ENCODE measurements at regions not wholly inside any gene's neighbourhood (a gene's known extent, or its start where the extent isn't known, plus 50 kb on each side); places are given as distances from the start of the nearest gene placed in this dataset.

DNA sequence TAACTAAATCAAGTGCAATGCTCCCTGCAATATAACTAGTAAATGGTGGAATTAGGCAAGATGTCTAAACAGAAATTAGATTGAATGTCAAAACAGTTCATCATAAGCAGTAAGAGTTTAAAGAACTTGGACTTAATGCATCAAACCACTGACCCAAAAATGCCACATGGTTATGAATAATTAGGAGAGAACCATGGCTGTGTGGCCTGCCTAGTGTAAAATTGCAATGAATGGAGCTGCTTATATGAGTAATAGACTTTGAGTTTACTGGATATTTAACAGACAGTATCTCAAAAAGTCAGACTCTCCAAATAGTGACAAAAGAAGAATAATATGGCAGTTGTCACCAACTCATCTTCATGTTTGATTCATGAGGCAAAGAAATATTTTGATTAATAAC lies 101.6 kb upstream of the COL5A2 start:
- in situ Hi-C loops (cut with HindIII; ENCODE audit: low pct_unique_long_range_greater_than_20kb, low sequenced_read_pairs): no loop called here
- DNase-seq (ENCODE audit: low read depth in 1 of 2, low spot score in 1 of 2): no peak
- no peak for TF ChIP-seq JUND (IDR thresholded peaks at IDR 0.05; ENCODE audit: low read depth)

DNA sequence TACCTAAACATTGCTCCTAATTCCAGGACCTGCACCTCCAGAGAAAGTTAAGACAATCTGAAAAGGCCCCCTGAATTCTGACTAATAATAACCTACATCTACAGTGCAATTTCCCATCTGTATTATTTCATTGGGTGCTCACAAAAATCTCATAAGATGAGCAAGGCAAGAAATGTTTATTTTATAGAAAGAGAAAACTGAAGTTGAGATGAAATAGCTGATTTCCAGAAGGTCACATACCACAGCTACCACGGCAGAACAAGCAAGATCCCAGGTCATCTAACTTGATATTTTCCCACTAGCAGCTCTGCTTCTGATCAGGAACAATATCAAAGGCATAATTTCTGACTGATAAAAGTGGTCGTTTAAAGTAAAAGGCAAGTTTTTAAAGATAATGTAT lies 105.8 kb upstream of the COL5A2 start:
- no peak for TF ChIP-seq JUND (IDR thresholded peaks at IDR 0.05; ENCODE audit: low read depth)
- in situ Hi-C loops (cut with HindIII; ENCODE audit: low pct_unique_long_range_greater_than_20kb, low sequenced_read_pairs): no loop called here
- DNase-seq (ENCODE audit: low read depth in 1 of 2, low spot score in 1 of 2): no peak

DNA sequence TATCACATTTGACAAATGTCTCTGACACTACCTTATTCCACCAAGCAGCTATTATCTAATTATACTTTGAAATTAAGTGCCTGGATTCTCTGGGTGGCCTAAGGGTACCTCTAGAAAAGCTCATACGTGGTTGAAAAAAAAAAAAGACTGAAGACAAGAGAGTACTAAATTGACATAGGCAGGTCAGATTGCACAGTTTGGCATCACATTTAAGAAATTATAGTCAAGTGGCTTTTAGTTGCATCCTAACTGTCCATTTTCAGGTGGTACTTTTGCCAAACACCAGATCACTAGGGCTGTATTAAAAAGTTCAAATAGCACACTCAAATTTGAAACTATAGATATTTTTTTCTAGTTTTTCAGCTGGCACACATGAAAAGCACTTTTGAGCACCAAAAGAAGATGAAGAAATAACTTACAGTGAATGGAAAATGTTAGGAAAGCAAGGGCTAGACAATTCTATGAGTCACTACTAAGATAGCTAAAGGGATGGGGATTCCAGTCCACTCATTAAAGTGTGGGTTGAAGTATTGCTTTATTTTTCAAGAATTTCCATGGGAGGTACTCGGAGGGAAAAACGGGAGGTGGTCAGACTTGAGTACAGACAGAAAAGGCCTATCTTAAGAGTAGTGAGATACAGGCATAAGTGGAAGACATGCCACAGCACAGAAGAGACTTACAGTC lies 106.5 kb upstream of the COL5A2 start:
- DNase-seq (ENCODE audit: low read depth in 1 of 2, low spot score in 1 of 2): no peak
- in situ Hi-C loops (cut with HindIII; ENCODE audit: low pct_unique_long_range_greater_than_20kb, low sequenced_read_pairs): no loop called here
- no peak for TF ChIP-seq JUND (IDR thresholded peaks at IDR 0.05; ENCODE audit: low read depth)

DNA sequence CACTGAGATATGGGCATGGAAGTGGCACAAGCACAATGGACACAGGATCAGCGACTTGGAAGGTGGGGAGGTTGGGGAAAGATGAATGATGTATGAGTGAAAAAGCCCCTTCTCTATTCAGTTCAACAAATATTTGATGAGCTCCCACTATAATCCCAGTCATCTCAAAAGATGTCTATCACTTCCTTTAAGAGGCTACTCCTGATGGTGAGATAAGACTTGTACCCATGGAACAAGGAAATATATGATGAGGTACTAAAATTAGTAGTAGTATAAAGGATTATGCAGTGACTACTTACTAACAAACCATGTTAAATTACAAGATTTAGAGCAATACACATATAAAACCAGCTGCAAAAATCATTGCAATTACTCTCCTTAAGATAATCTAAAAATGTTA lies 107.8 kb upstream of the COL5A2 start:
- TF ChIP-seq JUND (IDR thresholded peaks at IDR 0.05; ENCODE audit: low read depth): no peak
- in situ Hi-C loops (cut with HindIII; ENCODE audit: low pct_unique_long_range_greater_than_20kb, low sequenced_read_pairs): no loop called here
- no peak for DNase-seq (ENCODE audit: low read depth in 1 of 2, low spot score in 1 of 2)

DNA sequence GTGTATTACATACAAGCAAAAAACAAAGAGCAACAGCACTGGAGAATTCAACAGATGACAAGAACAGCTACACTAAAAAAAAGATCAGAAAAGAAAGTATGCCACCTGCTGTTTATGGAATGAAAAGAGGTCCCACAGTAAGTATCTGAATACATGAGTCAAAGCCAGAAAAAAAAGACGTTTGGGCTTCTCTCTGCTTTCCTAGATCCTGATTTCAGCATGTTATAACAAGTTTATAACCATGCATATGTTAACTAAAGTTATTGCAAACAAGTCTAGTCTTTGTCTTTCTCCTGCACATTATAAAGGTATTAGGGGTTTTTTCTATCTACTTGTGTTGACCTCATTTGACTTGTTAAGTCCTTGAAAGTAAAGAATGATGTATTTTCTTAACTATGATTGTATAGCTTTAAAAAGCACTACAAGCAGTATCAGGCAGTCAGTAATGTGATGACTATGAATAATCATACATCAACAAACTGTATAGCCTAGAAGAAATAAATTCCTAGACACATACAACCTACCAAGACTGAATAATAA lies 108.5 kb upstream of the COL5A2 start:
- in situ Hi-C loops (cut with HindIII; ENCODE audit: low pct_unique_long_range_greater_than_20kb, low sequenced_read_pairs): no loop called here
- peak in 1 of 2 experiments; percentile 69 for DNase-seq (ENCODE audit: low read depth in 1 of 2, low spot score in 1 of 2)
- no peak for TF ChIP-seq JUND (IDR thresholded peaks at IDR 0.05; ENCODE audit: low read depth)

DNA sequence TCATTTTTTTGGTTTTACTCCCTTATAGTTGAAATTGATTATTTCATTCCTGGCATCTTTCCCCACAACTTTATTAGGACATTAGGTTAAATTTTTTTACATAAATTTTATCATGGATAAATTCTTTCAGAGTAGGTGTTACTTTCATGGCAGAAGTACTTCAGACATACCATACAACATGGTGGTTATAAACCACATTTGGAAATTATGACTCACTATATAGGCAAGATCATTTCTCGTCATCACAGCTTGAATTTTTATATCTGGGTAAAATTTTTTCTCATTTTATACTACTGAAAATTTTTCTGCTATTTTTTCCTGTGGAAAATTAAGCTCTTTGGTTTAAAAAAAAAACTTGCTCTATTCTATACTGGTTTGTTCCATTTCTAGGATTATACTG lies 111.9 kb upstream of the COL5A2 start:
- no peak for TF ChIP-seq JUND (IDR thresholded peaks at IDR 0.05; ENCODE audit: low read depth)
- DNase-seq (ENCODE audit: low read depth in 1 of 2, low spot score in 1 of 2): no peak
- in situ Hi-C loops (cut with HindIII; ENCODE audit: low pct_unique_long_range_greater_than_20kb, low sequenced_read_pairs): no loop called here

DNA sequence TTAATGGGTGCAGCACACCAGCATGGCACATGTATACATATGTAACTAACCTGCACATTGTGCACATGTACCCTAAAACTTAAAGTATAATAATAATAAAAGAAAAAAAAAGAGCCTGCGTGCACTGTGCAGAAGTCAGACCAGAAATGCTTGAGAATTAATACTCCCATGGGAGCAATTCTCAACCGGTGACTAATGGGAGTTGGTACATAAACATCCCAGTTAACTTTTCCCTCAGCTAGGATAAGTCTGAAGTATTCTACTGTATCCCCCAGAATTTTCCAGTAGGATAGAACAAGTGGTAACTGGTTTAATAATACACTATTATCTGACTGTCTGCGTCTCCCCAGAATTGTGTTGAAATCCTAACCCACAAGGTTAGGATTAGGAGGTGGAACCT lies 113.6 kb upstream of the COL5A2 start:
- no peak for DNase-seq (ENCODE audit: low read depth in 1 of 2, low spot score in 1 of 2)
- in situ Hi-C loops (cut with HindIII; ENCODE audit: low pct_unique_long_range_greater_than_20kb, low sequenced_read_pairs): no loop called here
- TF ChIP-seq JUND (IDR thresholded peaks at IDR 0.05; ENCODE audit: low read depth): no peak

DNA sequence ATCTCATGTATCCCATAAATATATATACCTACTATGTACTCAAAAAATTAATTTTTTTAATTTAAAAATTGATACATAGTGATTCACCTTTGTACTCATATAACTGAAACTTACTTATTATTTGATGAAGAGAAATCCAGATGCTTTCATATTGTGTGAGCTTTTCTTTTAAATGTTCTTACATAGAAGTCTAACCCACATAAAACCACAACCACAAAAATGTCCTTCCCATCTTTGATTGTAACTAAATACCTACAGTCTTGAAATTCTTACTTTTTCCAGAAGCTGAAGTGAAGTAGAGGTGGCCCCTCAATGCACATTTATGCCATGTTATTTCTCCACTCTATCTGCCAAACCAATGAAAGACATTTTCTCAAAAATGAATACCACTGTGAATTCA lies 117.9 kb upstream of the COL5A2 start:
- no peak for TF ChIP-seq JUND (IDR thresholded peaks at IDR 0.05; ENCODE audit: low read depth)
- in situ Hi-C loops (cut with HindIII; ENCODE audit: low pct_unique_long_range_greater_than_20kb, low sequenced_read_pairs): no loop called here
- DNase-seq (ENCODE audit: low read depth in 1 of 2, low spot score in 1 of 2): no peak

DNA sequence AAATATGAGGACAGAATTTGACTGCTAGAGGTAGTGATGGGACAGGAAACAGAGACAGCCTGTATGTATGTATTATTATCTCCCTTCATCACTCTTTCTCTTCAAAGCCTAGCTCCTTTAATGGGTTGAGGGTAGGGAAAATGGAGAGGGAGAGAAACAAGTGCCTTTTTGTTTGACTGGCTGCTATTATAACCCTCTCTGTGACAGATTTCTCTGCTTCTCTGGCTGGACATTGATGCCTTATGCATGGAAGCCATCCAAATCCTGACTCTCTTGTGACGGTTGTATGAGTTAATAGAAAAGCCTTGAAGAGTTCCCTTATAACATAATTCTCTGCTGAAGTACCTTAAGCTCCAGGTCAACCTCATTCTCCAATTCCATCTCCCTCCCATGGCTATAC lies 118.5 kb upstream of the COL5A2 start:
- no peak for TF ChIP-seq JUND (IDR thresholded peaks at IDR 0.05; ENCODE audit: low read depth)
- DNase-seq (ENCODE audit: low read depth in 1 of 2, low spot score in 1 of 2): no peak
- in situ Hi-C loops (cut with HindIII; ENCODE audit: low pct_unique_long_range_greater_than_20kb, low sequenced_read_pairs): no loop called here

DNA sequence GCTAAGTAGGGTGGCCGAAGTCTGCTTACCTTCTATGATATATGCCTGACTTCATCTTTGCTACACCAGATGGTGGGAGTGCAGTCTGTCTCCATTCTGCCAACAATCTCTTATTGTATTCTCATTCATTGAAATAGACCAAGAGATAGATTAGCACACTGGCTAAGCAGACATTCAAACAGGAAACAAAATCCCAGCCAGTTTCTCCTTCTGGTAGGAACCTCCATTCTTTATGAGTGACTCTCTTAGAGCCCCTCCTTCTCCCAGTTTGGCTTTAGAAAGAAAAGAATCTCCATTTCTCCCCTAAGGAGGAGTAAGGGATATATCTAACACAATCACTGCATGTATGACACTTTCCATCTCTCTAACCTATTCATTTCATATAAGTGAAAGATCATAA lies 118.9 kb upstream of the COL5A2 start:
- in situ Hi-C loops (cut with HindIII; ENCODE audit: low pct_unique_long_range_greater_than_20kb, low sequenced_read_pairs): no loop called here
- no peak for DNase-seq (ENCODE audit: low read depth in 1 of 2, low spot score in 1 of 2)
- no peak for TF ChIP-seq JUND (IDR thresholded peaks at IDR 0.05; ENCODE audit: low read depth)

DNA sequence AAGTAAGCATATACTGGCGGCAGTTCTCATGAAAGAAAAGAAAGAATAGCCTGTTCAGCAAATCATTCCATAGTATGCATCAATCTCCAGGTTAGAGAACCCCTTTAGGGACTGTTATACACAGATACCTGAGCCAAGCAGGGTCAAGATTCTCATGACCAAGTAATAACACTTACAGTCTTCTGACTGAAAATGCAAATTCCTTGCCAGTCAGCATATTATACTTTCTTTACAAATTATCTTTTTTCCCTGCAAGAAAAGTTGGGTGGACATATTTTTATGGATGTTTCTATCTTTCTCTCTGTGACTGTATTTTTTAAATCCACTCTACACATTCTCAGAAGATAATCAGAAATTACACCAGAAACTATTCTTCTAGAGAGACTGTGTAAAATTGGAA lies 120.4 kb upstream of the COL5A2 start:
- TF ChIP-seq JUND (IDR thresholded peaks at IDR 0.05; ENCODE audit: low read depth): no peak
- in situ Hi-C loops (cut with HindIII; ENCODE audit: low pct_unique_long_range_greater_than_20kb, low sequenced_read_pairs): no loop called here
- DNase-seq (ENCODE audit: low read depth in 1 of 2, low spot score in 1 of 2): no peak

DNA sequence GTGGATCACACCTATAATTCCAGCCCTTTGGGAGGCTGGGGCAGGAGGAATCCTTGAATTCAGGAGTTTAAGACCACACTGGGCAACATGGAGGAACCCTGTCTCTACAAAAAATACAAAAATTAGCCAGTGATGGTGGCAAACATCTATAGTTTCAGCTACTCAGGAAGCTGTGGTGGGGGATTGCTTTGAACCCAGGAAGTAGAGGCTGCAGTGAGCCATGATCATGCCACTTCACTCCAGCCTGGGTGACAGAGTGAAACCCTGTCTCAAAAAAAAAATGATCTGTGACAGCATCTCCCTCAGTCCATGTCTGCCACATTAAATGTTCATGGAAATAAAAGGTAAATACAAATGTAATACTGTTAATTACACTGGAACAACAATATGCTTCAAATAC lies 121.4 kb upstream of the COL5A2 start:
- in situ Hi-C loops (cut with HindIII; ENCODE audit: low pct_unique_long_range_greater_than_20kb, low sequenced_read_pairs): no loop called here
- no peak for DNase-seq (ENCODE audit: low read depth in 1 of 2, low spot score in 1 of 2)
- TF ChIP-seq JUND (IDR thresholded peaks at IDR 0.05; ENCODE audit: low read depth): no peak

DNA sequence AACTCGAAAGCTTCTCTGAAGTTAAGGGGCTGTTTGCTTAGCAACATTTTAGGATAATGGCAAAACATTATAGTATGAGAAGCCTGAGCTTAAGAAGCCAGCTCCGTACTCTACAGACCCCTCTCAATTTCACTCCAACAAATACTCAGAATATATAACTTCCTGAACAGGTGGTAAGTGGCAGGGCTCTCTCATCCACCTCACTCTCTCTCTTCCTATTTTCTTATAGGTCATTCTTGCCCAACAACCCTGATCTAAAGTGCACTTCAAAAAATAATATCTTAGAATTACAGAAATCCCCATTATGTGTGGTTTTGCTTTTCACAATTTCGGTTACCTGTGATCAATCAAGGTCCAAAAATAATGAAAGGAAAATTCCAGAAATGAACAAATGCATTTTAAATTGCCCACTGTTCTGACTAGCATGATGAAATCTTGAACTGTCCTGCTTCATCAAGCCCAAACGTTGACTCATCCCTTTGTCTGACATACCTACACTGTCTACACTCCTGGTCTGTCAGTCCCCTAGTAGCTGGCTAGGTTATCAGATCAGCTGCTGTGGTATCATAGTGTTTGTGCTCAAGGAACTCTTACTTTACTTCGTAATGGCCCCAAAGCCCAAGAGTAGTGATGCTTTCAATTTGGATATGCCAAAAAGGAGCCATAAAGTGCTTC lies 122.8 kb upstream of the COL5A2 start:
- in situ Hi-C loops (cut with HindIII; ENCODE audit: low pct_unique_long_range_greater_than_20kb, low sequenced_read_pairs): no loop called here
- no peak for TF ChIP-seq JUND (IDR thresholded peaks at IDR 0.05; ENCODE audit: low read depth)
- no peak for DNase-seq (ENCODE audit: low read depth in 1 of 2, low spot score in 1 of 2)

All from T47D (cell line).